ENCODE measurements at regions not wholly inside any gene's neighbourhood (a gene's known extent, or its start where the extent isn't known, plus 50 kb on each side); places are given as distances from the start of the nearest gene placed in this dataset.

DNA sequence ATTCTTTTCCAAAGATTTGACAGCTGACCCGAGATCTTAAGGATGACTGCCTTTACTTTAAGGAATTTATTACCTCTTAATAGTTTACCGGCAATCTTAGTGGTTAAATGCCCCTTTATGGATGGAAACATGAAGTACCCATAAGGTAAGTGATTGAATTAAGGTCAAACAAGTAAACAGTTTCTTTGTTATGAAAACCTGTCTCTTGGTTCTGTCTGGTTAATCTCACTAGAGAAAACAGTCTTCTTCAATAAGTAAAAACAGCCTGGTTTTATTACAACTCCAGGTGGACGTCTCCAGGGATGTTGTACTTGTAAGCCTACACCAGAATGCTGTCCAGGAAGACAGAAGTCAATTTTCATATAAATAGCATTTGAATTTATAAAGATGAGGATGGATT lies 161.8 kb upstream of the MTPN start:
- TF ChIP-seq, protein P1, sequence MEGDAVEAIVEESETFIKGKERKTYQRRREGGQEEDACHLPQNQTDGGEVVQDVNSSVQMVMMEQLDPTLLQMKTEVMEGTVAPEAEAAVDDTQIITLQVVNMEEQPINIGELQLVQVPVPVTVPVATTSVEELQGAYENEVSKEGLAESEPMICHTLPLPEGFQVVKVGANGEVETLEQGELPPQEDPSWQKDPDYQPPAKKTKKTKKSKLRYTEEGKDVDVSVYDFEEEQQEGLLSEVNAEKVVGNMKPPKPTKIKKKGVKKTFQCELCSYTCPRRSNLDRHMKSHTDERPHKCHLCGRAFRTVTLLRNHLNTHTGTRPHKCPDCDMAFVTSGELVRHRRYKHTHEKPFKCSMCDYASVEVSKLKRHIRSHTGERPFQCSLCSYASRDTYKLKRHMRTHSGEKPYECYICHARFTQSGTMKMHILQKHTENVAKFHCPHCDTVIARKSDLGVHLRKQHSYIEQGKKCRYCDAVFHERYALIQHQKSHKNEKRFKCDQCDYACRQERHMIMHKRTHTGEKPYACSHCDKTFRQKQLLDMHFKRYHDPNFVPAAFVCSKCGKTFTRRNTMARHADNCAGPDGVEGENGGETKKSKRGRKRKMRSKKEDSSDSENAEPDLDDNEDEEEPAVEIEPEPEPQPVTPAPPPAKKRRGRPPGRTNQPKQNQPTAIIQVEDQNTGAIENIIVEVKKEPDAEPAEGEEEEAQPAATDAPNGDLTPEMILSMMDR (IDR thresholded peaks at IDR 0.05): no peak
- no peak for TF ChIP-seq POLR2A (IDR thresholded peaks at IDR 0.05; ENCODE audit: low read depth)
- TF ChIP-seq POLR2AphosphoS5 (IDR thresholded peaks at IDR 0.05): no peak
